Suppressor macrophage (primary cell): ENCODE measurements at regions not wholly inside any gene's neighbourhood (a gene's known extent, or its start where the extent isn't known, plus 50 kb on each side); places are given as distances from the start of the nearest gene placed in this dataset.

Experiments used
- DNase-seq, 4 experiments: peaks; one replicate each; pipeline ENCODE4 v3.0.0-alpha.2; 2020 to 2022

DNA sequence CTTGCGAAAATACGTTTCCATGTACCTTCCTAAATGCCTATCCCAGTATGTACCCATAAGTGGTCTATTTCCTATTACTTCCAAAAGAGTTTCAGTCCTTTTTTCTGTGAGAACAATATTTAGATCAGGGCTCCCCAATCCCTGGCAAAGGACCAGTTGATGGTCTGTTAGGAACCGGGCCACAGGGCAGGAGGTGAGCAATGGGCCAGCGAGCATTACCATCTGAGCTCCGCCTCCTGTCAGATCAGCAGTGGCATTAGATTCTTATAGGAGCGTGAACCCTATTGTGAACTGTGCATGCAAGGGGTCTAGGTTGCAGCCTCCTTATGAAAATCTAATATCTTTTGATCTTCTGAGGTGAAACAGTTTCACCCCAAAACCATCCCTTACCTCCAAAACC lies 859.1 kb downstream of the SLITRK6 start:
- DNase-seq, result no peak

DNA sequence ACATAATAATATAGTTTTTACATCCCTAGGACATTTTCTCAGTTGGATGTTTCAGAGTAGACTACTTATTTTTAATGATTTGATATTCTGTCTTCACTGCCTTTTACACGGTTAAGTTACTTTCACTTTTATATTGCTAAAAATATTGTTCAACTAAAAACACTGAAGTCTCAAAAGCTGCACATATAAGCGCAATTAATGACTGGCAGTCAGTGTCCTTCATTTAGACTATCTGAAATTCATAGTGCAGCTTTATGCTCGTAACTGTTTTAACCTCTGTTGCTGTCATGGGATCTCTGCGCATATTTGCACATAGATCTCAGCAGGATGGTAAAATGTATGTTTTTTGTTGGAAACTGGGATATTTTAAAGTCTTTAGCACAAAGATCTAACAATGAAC lies 864.3 kb downstream of the SLITRK6 start:
- DNase-seq, result no peak

DNA sequence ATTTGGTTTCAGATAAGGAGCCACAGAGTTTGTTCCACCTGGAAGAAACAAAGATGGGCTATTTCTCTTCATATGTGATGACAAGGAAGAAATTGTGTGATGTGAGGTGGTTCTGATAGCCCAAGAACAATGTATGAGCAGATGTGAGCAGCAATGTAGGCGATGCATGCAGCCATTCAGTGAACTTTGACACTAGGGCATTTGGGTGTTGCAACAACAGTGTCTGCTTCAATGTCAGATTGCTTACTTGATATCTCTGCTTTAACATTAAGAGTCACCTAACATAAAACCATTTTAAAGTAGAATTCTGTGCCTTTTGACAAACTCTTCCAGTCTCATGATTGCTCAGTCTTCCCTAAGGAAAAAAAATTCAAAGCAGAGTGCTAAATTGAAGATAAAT lies 865.4 kb downstream of the SLITRK6 start:
- DNase-seq, result no peak

DNA sequence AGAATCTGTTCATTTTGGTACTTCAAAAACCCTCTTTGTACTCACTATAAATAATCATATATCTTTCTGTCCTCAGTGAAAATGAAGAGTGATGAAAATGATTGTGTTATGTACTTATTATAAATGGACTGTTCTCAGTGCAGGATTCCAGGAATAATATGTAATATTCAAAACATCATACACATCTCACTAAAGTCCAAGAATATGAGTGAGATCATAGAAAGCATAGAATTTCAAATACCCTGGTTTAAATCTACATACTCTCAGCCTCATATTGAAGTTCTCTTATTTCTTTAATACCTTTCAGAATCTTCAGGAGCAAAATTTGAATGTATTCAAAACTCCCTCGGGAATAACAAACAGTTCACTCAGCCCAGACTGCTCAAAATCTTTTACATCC lies 868.0 kb downstream of the SLITRK6 start:
- no peak for DNase-seq

DNA sequence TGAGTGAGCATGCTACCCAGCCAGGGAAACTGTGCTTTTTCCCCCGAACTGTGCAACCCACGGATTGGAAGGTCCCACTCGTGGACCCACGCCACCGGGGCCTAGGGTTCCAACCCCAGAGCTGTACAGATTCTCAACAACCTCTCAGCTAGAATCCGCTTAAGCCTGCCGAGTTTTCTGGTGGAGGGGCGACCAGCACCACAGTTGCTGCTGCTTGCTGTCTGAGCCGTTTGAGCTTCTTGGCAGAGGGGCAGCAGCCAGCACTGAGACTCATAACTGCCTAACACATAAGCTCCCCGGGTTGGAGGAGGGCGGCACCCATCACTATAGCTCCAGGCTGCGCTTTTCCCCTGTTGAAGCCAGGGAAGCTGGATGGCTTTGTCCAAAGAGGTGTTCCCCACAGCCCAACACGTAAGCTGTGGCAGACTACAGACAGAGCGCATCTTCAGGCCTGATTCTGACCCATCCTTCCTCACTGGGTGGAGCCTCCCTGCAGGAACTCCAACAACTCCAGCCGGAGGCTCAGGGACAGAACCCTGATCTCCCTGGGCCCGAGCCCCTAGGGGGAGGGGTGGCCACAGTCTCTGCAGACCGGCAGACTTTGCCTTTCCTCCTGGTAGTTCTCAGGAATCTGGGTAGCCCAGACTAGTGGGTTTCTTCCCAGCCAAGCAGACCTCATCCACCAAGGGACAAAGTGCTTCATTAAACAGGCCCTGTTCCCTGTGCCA lies 871.6 kb downstream of the SLITRK6 start:
- no peak for DNase-seq

DNA sequence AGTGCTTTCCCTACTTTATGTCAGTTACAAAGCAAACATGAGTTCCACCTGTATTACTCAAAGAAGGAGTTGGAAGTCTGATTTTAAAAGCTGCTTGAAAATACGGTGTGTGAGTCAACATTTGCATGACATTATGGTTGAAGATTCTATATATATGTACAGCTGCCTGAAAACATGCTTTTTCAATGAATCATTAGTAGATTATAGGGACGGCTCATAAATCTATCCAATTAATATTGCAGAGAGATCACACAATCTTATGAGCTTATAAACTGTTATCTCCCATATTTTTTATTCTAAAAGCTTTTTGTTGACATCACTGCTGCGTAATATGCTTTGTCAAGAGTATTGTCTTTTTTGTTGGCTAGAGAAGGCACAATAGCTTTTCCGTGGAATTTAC lies 873.8 kb downstream of the SLITRK6 start:
- no peak for DNase-seq

DNA sequence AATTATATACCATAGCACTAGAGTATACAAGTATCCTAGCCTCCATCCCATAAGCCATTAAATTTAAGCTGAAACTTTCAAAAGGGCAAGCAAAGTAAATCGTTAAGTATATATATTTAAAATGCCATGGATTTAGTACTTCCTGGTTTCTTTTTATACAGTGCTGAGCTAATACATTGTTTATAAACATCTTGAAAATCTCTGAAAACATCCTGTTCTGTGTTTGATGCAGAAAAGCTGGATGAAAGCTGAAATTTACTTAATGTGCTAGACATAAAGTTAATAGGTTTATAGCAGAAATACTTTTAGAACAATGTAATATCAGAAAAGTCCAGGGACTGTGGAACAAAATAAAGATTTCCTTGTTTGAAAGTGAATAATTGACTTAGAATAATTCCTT lies 875.4 kb downstream of the SLITRK6 start:
- DNase-seq, result no peak

DNA sequence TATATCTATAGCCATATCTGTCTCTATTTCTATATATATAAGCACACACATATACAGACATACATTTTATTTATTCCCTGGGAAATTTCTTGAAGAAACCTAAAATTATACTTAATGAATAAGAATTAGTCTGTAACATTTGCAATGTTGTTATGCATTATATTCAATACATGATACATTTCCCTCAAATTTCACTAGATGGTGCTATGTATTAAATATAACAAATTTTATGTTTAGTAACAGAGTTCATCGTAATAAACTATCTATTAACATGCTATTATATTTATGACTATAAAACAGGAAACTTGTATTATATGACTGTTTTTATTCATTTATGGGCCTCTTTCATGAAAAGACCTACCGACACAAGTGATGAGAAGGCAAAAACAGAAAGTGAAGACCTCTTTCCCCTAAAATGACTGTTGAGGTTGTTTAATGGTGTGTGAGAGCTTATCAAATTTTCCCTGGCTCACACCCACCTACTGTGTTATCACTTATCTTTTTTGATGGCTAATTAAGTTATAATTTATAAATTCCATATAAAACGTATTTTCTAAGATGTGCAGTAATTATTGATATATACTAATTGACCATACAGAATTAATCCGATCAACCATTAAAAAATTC lies 881.9 kb downstream of the SLITRK6 start:
- DNase-seq, result peak in 3 of 4 experiments; percentile 5 to 53 (median 53)

DNA sequence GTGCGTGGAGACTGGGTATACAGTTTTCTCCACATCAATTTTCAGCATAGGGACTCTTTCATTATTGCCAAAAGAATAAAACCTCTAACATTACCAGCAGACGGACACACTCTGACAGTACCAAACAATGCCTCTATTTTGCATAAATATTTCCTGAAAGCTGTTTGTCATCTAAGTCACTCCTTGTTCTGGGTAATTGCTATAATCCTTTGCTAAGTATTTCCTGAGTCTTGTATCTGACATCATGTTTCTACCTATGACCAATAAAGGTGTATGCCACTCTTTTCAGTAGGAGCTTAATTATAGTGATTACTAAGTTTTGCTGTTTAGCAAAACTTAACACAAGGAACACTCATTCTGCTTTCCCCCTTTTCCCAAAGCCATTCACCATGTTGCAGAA lies 886.5 kb downstream of the SLITRK6 start:
- no peak for DNase-seq

DNA sequence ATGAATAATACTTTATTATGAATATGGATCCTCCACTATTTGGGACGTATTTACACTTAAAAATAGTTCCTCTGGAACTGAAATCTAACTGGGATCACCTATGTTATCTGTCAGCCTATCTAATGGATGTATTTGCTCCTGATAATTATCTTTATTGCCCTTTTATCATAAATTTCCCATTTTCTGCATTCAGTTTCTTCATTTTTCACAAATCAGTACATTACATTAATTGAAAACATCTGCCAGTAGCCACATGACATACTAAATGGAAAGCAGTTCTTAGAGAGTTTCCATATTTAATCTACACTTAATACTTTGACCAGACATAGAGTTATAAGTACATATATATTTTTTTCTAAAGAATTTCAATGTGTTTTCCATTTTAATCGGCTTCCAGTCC lies 888.8 kb downstream of the SLITRK6 start:
- DNase-seq, result no peak

DNA sequence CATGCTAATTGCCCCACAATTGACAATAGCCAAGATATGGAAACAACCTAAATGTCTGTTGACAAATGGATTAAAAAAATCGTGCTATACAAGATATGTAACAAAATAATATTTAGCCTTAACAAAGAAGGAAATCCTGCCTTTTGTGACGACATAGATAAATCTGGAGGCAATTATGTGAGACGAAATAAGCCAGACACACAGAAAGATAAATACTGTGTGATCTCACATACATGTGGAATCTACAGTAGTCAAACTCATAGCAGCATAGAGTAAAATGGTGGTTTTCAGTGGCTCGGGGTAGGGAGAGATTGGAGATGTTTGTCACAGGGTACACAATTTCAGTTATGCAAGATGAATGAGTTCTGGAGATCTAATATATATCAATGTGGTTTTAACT lies 895.8 kb downstream of the SLITRK6 start:
- DNase-seq, result no peak

DNA sequence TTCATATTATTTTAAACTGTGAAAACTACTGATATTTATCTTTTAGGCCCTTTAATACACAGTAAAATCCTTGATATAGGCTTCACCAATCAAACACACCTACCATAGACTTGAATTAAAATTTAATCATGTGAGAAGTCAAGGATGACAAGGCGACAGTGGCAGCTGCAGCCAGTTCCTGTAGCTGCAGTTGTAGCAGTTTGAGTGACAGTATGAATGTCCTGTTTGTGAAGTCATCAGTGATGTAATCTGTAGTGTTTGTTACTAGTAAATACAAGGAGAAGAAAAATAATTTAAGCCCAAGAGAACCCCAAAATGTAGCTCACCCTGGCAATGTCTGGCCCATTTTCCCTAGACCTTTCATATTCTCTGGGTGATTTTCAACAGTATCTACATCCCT lies 897.0 kb downstream of the SLITRK6 start:
- DNase-seq, result no peak

DNA sequence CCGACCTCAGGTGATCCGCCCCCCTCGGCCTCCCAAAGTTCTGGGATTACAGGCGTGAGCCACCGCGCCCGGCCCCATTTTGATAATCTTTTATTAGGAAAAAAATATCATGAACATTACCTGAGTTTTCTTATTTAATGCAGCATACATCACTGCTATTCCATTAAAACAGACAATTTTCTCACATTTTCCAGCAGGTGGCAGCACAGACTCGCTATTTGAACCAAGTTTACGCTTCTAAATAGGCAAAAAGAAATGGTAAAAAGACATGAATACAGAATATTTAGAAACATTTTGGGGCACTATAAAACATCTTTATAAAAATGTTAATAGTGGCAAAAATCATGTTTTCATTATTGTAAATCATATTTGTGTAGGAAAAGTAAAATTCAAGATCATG lies 903.1 kb downstream of the SLITRK6 start:
- DNase-seq, result peak; percentile 50 to 64 (median 54)

DNA sequence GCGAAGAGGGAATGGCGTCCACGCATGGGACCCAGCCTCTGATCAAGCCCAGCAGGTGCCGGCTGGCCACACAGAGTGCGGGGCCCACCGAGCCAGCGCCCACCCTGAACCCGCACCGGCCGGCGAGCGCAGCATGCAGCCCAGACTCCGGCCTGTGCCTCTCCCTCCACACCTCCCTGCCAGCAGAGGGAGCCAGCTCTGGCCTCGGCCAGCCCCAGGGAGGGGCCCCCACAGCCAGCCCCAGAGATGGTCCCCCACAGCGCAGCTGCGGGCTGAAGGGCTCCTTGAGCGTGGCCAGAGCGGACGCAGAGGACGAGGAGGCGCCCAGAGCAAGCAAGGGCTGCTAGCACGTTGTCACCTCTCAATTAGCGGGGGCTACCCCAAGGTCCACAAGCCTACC lies 904.5 kb downstream of the SLITRK6 start:
- DNase-seq, result no peak

DNA sequence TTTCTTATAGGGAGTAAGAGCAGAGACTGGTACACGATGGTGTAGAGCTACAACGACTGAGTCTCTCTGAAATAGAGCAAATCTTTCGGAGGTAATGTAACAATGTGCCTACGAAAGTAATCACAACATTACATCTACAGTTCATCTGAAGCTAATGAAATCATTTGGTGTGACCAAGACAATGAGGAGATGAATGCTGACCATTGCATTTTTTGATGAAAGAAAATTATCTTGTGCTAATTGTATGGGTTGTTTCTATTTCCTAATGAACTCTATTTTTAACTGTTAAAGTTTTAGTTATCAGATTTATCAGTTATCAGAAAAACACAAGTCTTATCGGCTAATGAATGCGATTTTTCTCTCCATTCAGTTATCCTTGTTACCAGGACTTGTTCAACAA lies 913.4 kb downstream of the SLITRK6 start:
- no peak for DNase-seq

DNA sequence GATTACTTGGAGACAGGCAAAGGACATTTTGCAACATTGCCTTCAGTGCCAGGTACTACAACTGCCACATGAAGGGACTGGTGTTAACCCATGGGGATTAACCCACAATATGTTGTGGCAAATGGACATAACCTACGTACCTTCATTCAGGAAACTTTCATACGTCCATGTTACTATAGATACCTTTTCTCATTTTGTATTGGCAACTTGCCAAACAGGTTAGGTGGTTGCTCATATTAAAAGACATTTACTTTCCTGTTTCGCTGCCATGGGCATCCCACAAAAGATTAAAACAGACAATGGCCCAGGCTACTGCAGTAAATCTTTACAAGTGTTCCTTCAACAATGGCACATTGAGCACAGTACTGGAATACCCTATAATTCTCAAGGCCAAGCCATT lies 925.3 kb downstream of the SLITRK6 start:
- DNase-seq, result no peak

DNA sequence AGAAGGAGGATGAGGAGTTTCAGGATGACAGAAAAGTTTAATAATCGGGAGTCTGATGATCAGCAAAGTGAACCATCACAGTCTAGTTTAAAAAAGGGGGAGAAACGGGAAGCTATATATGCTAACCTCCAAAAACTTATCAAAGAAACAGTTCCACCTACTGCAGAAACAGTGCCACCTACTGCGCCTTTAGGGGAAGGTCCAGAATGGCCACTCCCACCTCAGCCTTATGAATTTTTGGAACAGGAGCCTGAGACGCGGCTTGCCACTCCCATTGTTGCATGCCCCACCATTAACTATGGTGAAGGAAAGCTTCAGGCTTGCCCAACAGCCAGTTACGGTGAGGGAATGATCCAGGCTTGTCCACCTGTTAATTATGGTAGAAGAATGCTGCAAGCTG lies 929.0 kb downstream of the SLITRK6 start:
- no peak for DNase-seq

DNA sequence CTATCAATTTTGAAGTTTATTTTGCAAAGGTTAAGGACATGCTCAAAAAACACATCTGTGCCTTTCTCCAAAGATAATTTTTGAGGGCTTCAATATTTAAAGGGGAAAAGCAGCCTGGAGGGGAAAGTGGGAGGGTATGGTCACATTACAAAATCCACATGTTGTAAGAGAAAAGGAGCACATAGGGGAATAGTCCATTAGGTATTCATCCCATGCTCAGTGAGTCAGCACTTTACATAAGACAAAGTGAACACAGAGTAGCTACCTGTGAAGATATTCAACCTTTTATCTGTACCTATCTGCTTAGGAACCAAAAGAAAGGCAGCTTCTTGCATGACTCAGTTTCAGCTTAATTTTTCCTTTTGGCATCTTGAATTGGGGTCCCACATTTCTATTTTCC lies 932.0 kb downstream of the SLITRK6 start:
- DNase-seq, result no peak

DNA sequence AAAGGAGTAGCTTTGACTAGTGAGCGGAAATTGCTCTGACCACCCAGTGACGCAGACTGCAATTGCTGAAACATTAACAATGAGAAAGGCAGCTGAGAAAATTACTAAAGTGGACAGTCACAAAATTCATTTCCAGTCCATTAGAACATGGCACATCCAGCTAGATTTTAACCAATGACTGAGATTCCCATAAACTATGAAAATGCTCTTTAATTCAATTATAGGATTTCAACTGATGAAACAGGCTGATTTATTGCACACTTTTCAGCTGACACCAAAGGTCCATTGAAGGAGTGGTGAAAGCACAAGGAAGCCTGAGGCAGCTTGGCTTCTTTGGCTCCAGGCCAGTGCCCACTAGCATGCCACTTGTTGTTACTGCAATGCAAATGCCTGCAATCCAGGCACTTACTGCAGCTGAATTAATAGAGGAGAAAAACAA lies 933.4 kb downstream of the SLITRK6 start:
- no peak for DNase-seq

DNA sequence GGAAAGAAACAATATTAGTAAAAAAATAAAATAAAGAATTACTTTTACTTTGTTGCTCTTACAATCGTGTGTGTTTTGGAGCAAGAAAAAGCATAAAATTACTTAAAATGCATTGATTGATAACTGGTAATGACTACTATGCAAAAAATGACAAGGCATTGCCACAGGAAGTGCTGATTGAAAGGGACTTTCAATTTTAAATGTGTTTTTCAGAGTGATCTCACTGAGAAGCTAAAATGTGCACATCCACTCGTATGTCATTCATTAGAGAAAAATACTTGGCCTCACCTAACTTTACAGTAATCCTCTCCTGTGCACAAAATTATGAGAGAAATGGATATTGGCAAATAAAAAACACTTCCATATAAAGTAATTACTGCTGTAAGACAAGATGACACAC lies 934.9 kb downstream of the SLITRK6 start:
- DNase-seq, result no peak

DNA sequence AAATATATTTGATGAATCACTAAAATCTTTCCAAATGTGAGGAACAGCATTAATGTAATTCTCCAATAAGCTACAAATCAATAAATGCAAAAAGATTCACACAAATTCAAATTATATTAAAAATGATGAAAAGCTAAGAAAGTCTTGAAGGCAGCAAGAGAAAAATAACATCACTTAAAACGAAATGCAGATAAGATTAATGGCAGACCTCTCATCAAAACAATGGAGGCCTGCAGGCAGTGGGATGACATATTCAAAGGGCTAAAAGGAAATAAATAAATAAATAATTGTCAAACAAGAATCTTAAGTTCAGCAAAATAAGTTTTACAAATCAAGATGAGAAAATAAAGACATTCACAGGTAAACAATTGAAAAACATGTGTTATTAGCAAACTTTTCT lies 952.1 kb downstream of the SLITRK6 start:
- DNase-seq, result no peak

DNA sequence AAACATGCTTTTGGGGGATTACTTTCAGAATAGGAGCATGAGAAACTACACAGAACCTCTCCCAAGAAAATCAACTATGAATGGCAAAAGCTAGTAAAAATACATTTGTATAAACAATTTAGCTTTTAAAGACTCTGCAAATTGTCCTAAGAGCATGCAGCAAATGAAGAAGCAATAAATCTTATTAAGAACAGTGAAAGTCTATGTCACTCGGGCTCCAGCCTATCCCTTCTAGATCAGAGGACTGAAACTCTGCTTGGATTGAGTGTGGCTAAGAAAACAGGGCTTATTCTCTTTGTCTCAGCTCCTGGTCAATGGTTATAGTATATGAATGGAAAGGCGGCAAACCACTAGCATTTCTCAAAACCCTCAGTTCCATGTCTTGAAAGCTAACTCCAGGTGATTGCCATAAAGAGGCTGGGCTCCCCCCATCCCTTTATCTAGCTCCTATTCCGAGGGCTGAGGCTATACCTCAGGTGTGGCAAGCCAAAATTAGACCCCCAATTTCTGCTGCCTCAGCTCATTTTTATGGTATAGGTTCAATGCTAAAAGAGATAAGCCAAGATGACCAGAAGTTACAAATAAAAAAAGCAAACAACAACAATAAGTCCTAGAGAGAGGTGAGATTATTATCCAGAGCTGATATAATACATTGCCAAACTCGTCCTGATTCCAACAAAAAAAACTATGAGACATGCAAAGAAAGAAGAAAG lies 953.2 kb downstream of the SLITRK6 start:
- DNase-seq, result no peak

DNA sequence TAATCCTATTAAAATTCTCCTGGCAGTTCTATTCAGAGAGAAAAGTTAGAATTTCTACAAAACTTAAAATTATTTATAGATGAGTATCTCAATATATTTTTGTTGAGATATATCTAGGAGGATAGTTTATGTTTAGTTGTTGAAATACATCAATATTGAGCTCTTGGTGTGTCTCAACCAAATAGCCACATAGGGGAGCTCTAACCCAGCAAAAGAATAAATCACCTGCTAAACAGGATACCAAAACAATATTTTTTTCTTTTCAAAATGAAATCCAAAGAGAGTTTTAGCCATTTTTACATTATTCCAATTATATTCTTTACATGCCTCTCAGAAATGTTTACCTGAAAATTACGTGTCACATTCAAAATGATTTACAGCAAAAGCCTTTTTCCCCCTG lies 954.7 kb downstream of the SLITRK6 start:
- no peak for DNase-seq

DNA sequence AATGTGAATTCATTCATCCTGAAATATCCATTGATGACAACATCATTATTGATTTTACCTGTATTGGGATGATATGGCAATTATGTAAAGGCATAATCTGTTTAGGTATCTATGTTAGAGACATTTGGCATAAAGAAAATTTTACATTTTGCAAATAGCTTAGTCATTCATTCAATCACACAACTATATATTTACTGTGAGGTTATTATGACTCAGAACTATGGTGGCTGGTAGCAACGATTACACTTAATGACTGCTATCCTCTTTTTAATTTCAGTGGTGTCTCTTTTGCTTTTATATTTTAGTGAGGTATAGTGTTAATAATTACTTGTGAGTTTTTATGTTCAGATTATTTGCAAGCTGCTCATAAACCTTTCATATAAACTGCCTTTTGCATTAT lies 955.9 kb downstream of the SLITRK6 start:
- DNase-seq, result no peak
